ENCODE measurements at regions not wholly inside any gene's neighbourhood (a gene's known extent, or its start where the extent isn't known, plus 50 kb on each side); places are given as distances from the start of the nearest gene placed in this dataset.

GRCh38 chr4:159013692-159014091 lies 89.2 kb upstream of the RAPGEF2 start:
- no peak for ATAC-seq
- no TSS peak for BruUV-seq (replicated peaks)
- no peaks in the 10 kb centered on the region for H3K36me3 ChIP-seq (ENCODE audit: control insufficient read depth in 2 of 2, insufficient read depth in 2 of 2, low read length in 1 of 2)
- in situ Hi-C loops (cut with MboI) (no loop called here), intact Hi-C loops (cut with micrococcal nuclease; ENCODE audit: unreplicated experiment) (no loop called here)
- peaks cover 24% of the 10 kb centered on the region for H3K4me1 ChIP-seq (ENCODE audit: control insufficient read depth, insufficient read depth, low read length)
- DNase-seq (ENCODE audit: low read depth, low spot score), result no peak
- H4K20me1 ChIP-seq (ENCODE audit: control insufficient read depth, insufficient read depth), result no peaks in the 10 kb centered on the region
- no peaks in the 10 kb centered on the region for H3K27me3 ChIP-seq (replicated peaks in 1 of 2; ENCODE audit: control insufficient read depth in 2 of 2, insufficient read depth in 2 of 2, low read length in 1 of 2)
- no peak overlapping the region for H3K4me2 ChIP-seq (ENCODE audit: control insufficient read depth, insufficient read depth)
- SMC1A ChIA-PET (ENCODE audit: uncharacterized antibody, unreplicated experiment), result interaction anchor here (5.2 to 5.3 kb wide), 2 partner anchors 156 to 189 kb away, joined by 29 to 76 read pairs; no protein-coding TSS in a partner anchor
- no peak overlapping the region for H3K9ac ChIP-seq (ENCODE audit: control insufficient read depth, insufficient read depth, low read length)
- H3K9me3 ChIP-seq (replicated peaks; ENCODE audit: control insufficient read depth, insufficient read depth, low read length), result no peaks in the 10 kb centered on the region
- no peak for FAIRE-seq
- H3K79me2 ChIP-seq (ENCODE audit: control insufficient read depth, insufficient read depth, low read length), result no peaks in the 10 kb centered on the region
- H2AFZ ChIP-seq (ENCODE audit: control insufficient read depth, low read depth, low read length), result no peak overlapping the region
- no peak overlapping the region for H3K4me3 ChIP-seq
- RAD21 ChIA-PET (ENCODE audit: unreplicated experiment), result no interaction called here
- POLR2A ChIA-PET, result no interaction called here
- TF ChIP-seq SUPT20H (IDR thresholded peaks at IDR 0.05; ENCODE audit: borderline replicate concordance, control insufficient read depth, low read depth, low read length), result no peak
- TF ChIP-seq PBX3 (IDR thresholded peaks at IDR 0.05; ENCODE audit: insufficient replicate concordance, low read depth, low read length), result no peak
- no peak for TF ChIP-seq TBL1XR1 (IDR thresholded peaks at IDR 0.05; ENCODE audit: low read depth, low read length)
- TF ChIP-seq ELK1 (IDR thresholded peaks at IDR 0.05; ENCODE audit: low read depth, low read length), result no peak
- no peak for TF ChIP-seq SRF (IDR thresholded peaks at IDR 0.05; ENCODE audit: low read depth in 2 of 2, low read length in 2 of 2)
- no peak for TF ChIP-seq GATAD2B (conservative IDR thresholded peaks at IDR 0.05; ENCODE audit: low read depth)
- TF ChIP-seq CBX5 (IDR thresholded peaks at IDR 0.05; ENCODE audit: low read depth), result no peak
- TF ChIP-seq E2F8 (IDR thresholded peaks at IDR 0.05; ENCODE audit: low read depth, partially characterized antibody), result no peak
- TF ChIP-seq POU2F2 (IDR thresholded peaks at IDR 0.05; ENCODE audit: borderline replicate concordance, low read depth, low read length), result no peak
- no peak for TF ChIP-seq SMARCA5 (IDR thresholded peaks at IDR 0.05)
- CTCF ChIA-PET, result interaction anchor here (1.0 kb wide), 1 partner anchor 162 kb away, joined by 3 read pairs; no protein-coding TSS in a partner anchor
- no peak overlapping the region for H3K27ac ChIP-seq (ENCODE audit: control insufficient read depth, insufficient read depth)
